ENCODE measurements at regions not wholly inside any gene's neighbourhood (a gene's known extent, or its start where the extent isn't known, plus 50 kb on each side); places are given as distances from the start of the nearest gene placed in this dataset.
A peak's percentile ranks its signal among the peaks of the same experiment; 100 is the strongest.

DNA sequence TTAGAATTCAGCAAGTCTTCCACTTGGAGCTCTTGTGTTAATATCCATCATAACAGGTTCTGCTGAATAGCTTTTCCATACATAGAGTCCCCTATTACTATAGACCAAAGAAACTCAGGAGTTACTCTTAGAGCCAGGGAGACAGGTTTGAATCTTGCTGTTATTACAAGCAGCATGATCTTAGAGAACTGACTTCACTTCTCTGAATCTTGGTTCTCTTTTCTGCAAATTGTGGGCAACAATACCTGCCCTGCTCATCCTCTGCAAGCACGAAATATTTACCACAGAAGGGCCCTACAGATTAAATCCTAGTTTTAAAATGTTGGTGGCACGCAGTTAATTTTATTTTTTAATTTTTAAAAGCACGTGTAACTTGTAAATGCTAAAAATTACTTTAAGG lies 111.7 kb downstream of the TLR4 start:
- TF ChIP-seq, protein P1, sequence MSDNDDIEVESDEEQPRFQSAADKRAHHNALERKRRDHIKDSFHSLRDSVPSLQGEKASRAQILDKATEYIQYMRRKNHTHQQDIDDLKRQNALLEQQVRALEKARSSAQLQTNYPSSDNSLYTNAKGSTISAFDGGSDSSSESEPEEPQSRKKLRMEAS (IDR thresholded peaks at IDR 0.05; ENCODE audit: low read depth, low read length), result no peak
- TF ChIP-seq POLR2A (IDR thresholded peaks at IDR 0.05; ENCODE audit: extremely low read depth, insufficient read length) (no peak), MYC (IDR thresholded peaks at IDR 0.05; ENCODE audit: low read depth, low read length) (no peak)
- TF ChIP-seq, protein P2, sequence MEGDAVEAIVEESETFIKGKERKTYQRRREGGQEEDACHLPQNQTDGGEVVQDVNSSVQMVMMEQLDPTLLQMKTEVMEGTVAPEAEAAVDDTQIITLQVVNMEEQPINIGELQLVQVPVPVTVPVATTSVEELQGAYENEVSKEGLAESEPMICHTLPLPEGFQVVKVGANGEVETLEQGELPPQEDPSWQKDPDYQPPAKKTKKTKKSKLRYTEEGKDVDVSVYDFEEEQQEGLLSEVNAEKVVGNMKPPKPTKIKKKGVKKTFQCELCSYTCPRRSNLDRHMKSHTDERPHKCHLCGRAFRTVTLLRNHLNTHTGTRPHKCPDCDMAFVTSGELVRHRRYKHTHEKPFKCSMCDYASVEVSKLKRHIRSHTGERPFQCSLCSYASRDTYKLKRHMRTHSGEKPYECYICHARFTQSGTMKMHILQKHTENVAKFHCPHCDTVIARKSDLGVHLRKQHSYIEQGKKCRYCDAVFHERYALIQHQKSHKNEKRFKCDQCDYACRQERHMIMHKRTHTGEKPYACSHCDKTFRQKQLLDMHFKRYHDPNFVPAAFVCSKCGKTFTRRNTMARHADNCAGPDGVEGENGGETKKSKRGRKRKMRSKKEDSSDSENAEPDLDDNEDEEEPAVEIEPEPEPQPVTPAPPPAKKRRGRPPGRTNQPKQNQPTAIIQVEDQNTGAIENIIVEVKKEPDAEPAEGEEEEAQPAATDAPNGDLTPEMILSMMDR (IDR thresholded peaks at IDR 0.05; ENCODE audit: low read depth, low read length), result no peak
- DNase-seq (ENCODE audit: low read depth), result no peak
- no peak overlapping the region for H3K4me3 ChIP-seq (ENCODE audit: low read depth, low read length)

DNA sequence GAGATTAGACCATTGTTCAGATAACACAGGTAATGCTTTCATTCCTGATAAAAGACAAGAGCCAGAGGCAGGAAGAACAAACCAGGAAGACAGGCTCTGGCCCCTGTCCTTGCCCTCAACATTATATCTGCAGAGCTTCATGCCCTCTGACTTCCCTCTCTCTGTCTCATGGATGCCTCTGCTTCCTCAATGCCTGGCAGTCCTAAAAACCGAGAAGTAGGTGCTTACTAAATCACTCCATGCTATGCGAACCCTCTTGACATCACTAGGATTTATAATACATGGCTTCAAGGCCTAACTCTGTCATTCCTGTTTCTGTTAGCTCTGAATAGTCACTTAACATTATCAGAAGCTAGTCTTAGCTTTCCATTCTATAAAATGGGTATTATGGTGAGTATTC lies 117.8 kb downstream of the TLR4 start:
- TF ChIP-seq POLR2A (IDR thresholded peaks at IDR 0.05; ENCODE audit: extremely low read depth, insufficient read length) (no peak), MYC (IDR thresholded peaks at IDR 0.05; ENCODE audit: low read depth, low read length) (no peak)
- TF ChIP-seq, protein P1 (IDR thresholded peaks at IDR 0.05; ENCODE audit: low read depth, low read length), result no peak
- TF ChIP-seq, protein P2 (IDR thresholded peaks at IDR 0.05; ENCODE audit: low read depth, low read length), result no peak
- no peak for DNase-seq (ENCODE audit: low read depth)

DNA sequence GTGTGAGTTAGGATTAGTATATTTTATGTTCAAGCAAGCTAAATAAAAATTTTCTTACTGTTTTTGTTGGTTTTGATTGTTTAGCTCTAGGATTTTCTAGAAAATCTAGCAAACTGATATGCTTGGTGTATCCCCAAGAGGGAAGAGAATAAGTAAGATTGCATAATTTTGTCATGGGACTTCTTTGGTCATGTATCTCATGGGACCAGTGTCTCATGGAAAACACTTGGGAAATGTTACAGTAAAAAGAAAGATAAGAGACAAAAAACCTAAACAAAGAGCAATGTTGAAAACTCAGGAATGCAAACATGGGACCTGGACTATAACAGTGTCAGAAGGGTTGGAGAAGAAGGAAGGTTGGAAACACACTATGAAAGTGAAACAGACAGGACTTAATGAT lies 119.4 kb downstream of the TLR4 start:
- H3K4me3 ChIP-seq (ENCODE audit: low read depth, low read length), result no peak overlapping the region
- TF ChIP-seq, protein P1 (IDR thresholded peaks at IDR 0.05; ENCODE audit: low read depth, low read length), result no peak
- TF ChIP-seq POLR2A (IDR thresholded peaks at IDR 0.05; ENCODE audit: extremely low read depth, insufficient read length) (no peak), MYC (IDR thresholded peaks at IDR 0.05; ENCODE audit: low read depth, low read length) (no peak)
- TF ChIP-seq, protein P2 (IDR thresholded peaks at IDR 0.05; ENCODE audit: low read depth, low read length), result no peak
- DNase-seq (ENCODE audit: low read depth), result no peak

More for the DNA sequence above, 117.8 kb downstream of the TLR4 start:
- no peak overlapping the region for H3K4me3 ChIP-seq (ENCODE audit: low read depth, low read length)

DNA sequence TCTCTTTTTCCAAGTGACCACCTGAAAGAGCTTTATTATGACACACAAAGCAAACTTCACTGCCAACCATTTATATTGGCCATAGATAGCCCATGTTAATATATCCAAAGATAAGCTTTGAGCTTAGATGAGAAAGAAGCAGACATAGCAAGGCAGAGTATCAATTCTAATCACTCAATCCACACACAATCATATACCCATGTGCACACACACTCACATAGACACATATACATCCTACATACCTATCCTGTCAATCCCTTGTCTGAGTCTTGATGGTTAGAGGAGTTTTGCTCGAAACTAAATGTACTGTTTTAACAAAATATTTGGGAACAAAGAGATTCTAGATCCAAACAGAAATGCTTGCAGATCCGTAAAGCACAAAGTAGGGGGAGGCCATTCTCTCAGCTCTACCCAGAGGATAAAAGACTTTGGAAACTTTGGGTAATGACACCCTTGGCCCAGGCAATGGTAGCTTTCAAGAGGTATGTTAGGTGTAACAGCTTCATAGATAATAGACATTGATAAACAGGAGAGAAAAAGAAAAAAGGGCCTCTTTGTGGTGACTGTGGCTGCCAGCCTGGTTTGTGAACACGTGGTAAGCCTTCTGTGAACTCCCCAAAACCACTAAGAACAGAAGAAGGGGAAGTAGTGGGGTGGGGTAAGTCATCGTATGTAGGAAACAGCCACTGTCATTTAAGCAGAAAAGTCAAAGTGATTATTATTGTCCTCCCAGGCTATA lies 121.6 kb downstream of the TLR4 start:
- TF ChIP-seq, protein P1 (IDR thresholded peaks at IDR 0.05; ENCODE audit: low read depth, low read length), result peak; percentile 98
- TF ChIP-seq POLR2A (IDR thresholded peaks at IDR 0.05; ENCODE audit: extremely low read depth, insufficient read length), result no peak
- TF ChIP-seq, protein P2 (IDR thresholded peaks at IDR 0.05; ENCODE audit: low read depth, low read length), result no peak
- peak; percentile 64; the same call in 1 of the 2 replicates for TF ChIP-seq MYC (IDR thresholded peaks at IDR 0.05; ENCODE audit: low read depth, low read length)
- no peak overlapping the region for H3K4me3 ChIP-seq (ENCODE audit: low read depth, low read length)
- peak; percentile 81 for DNase-seq (ENCODE audit: low read depth)

DNA sequence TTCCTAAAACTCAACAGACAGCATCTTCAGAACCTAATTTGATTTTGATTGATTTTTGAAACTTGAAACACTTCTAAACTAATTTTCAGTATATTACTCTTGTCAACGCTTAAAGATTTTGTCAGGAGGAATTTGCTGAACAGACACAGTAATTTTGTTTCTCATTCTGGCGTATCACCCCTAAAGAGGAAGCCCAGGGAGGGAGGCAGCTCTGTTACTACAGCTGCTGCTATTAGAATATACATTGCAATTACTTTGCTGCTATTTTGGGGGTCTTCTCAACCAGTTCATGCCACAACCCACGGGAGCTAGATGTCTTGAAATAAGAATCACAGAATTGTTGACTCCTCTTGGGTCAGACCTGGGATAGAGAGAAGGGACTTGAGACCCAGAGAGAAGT lies 122.6 kb downstream of the TLR4 start:
- TF ChIP-seq, protein P1 (IDR thresholded peaks at IDR 0.05; ENCODE audit: low read depth, low read length), result no peak
- TF ChIP-seq POLR2A (IDR thresholded peaks at IDR 0.05; ENCODE audit: extremely low read depth, insufficient read length) (no peak), MYC (IDR thresholded peaks at IDR 0.05; ENCODE audit: low read depth, low read length) (no peak)
- TF ChIP-seq, protein P2 (IDR thresholded peaks at IDR 0.05; ENCODE audit: low read depth, low read length), result no peak
- H3K4me3 ChIP-seq (ENCODE audit: low read depth, low read length), result no peak overlapping the region
- DNase-seq (ENCODE audit: low read depth), result no peak
